C4-2B (cell line): ENCODE measurements at regions not wholly inside any gene's neighbourhood (a gene's known extent, or its start where the extent isn't known, plus 50 kb on each side); places are given as distances from the start of the nearest gene placed in this dataset.

Experiments used
- H3K27ac ChIP-seq: fragments of 450-650 bp; 2 replicates; pipeline ENCODE4 v1.5.1; 2017
- CTCF ChIP-seq: fragments of 450-650 bp; conservative IDR thresholded peaks from 2 replicates; pipeline ENCODE4 v1.5.1; 2017; ENCODE audit warnings: mild to moderate bottlenecking
- ZFX ChIP-seq: fragments of 450-650 bp; IDR thresholded peaks from 2 replicates; pipeline ENCODE4 v1.6.1; 2017

DNA sequence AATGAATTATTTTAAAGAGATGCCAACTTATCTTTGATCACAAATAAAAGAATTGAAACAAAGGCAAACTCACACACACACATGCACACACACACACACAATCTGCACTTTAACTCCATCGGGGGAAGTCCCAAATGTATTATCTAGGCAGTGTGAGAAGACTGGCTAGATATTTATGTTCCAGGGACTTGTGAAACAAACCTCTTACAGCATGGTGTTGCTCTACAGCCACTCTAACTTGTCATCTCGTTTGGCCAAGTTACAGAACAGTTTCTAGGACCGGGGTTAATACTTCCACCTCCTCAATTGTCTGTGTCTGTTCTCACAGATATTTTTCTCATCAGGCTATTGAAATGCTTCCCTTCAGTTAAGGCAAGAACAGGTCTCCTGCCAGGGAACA is 855.0 kb downstream of the EPHA7 start:
- no peak overlapping the region for H3K27ac ChIP-seq
- TF ChIP-seq CTCF (no peak), ZFX (no peak)

GRCh38 chr6:92559611-92560010 is 859.7 kb downstream of the EPHA7 start:
- TF ChIP-seq CTCF (no peak), ZFX (no peak)
- no peak overlapping the region for H3K27ac ChIP-seq

DNA sequence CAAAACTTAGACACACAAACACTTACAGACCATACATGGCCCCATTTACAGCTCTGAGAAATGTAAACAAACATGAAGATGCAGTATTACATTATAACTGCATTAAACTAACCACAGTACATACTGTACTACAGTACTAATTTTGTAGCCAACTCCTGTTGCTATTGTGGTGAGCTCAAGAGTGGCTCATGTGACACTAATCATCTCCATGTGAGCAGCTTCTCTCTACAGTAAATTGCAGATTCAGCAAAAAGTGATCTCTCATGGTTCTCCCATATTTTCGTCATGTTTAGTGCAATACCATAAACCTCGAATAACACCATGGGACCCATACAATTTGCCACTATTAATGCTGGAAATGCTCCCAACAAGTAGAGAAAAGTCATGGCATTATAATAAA is 860.4 kb downstream of the EPHA7 start:
- no peak for TF ChIP-seq CTCF
- no peak for TF ChIP-seq ZFX
- H3K27ac ChIP-seq: no peak overlapping the region

GRCh38 chr6:92550501-92550900 is 868.9 kb downstream of the EPHA7 start:
- H3K27ac ChIP-seq: no peak overlapping the region
- TF ChIP-seq CTCF: no peak
- no peak for TF ChIP-seq ZFX

DNA sequence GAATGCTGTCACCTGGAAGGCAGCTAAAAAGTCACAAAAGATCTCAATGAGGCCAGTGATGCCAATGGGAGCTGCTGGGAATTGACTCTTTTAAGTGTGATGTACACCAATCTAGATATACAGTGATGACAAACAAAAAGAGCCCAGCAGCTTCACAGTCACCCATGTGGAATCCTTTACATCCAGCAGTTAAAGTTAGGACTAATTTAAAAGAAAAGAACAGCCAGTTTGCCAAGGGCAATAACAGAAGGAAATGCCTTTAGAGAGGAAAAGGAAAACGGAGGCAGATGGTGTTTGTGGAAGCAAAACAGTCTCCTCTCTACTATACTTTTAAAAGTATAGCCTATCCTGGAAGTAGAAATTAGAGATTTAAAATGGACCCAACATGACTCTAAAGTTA is 873.5 kb downstream of the EPHA7 start:
- TF ChIP-seq CTCF (no peak), ZFX (no peak)
- no peak overlapping the region for H3K27ac ChIP-seq

GRCh38 chr6:92541448-92542060 is 877.8 kb downstream of the EPHA7 start:
- TF ChIP-seq ZFX: no peak
- no peak for TF ChIP-seq CTCF
- no peak overlapping the region for H3K27ac ChIP-seq

- TF ChIP-seq CTCF: no peak
- TF ChIP-seq ZFX: no peak
Observed at GRCh38 chr6:92538926-92539325, 880.4 kb downstream of the EPHA7 start.

More at GRCh38 chr6:92538926-92539325, 880.4 kb downstream of the EPHA7 start:
- no peak overlapping the region for H3K27ac ChIP-seq
